MCF 10A (cell line): ENCODE measurements at regions not wholly inside any gene's neighbourhood (a gene's known extent, or its start where the extent isn't known, plus 50 kb on each side); places are given as distances from the start of the nearest gene placed in this dataset.

Experiments used
- BruUV-seq: library from RNA; stranded (reverse); fragments of 400-500 nt; replicated peaks from 2 replicates; lab custom pipeline; 2021; lab: Mats Ljungman, UMichigan
- CTCF ChIA-PET: fragments of 300-600 bp; sonication (Branson Sonifier 250); formaldehyde crosslinking; extraction: SDS; loops from one replicate; lab custom pipeline; 2021; ENCODE audit warnings: antibody characterized with exemption, inconsistent platforms; lab: Yijun Ruan, JAX
- POLR2A ChIA-PET: fragments of 300-600, 350-650 bp; sonication (Branson Sonifier 250); formaldehyde crosslinking; extraction: SDS; loops from one replicate; lab custom pipeline; 2020; ENCODE audit warnings: antibody characterized with exemption, inconsistent platforms; lab: Yijun Ruan, JAX
- DNase-seq: peaks from one replicate; pipeline ENCODE4 v3.0.0-alpha.2; 2018; ENCODE audit not compliant: unreplicated experiment
- H3K27ac Mint-ChIP-seq: one replicate; pipeline ENCODE4 v1.8.0; 2022; ENCODE audit warnings: mild to moderate bottlenecking, low read depth, mixed read lengths; ENCODE audit not compliant: unreplicated experiment
- H3K27me3 Mint-ChIP-seq: one replicate; pipeline ENCODE4 v1.8.0; 2022; ENCODE audit warnings: mixed read lengths; ENCODE audit not compliant: insufficient read depth, unreplicated experiment
- H3K36me3 Mint-ChIP-seq: one replicate; pipeline ENCODE4 v1.8.0; 2022; ENCODE audit warnings: mild to moderate bottlenecking, moderate library complexity, mixed read lengths; ENCODE audit not compliant: insufficient read depth, unreplicated experiment
- H3K4me1 Mint-ChIP-seq: one replicate; pipeline ENCODE4 v1.8.0; 2022; ENCODE audit warnings: mixed read lengths; ENCODE audit not compliant: insufficient read depth, unreplicated experiment
- H3K4me3 Mint-ChIP-seq: one replicate; pipeline ENCODE4 v1.8.0; 2022; ENCODE audit warnings: mild to moderate bottlenecking, moderate library complexity, mixed read lengths; ENCODE audit not compliant: unreplicated experiment
- H3K9me3 Mint-ChIP-seq: one replicate; pipeline ENCODE4 v1.8.0; 2022; ENCODE audit warnings: mixed read lengths; ENCODE audit not compliant: unreplicated experiment
- intact Hi-C: fragments of 100-400 bp; cut with micrococcal nuclease; formaldehyde crosslinking; loops from 2 replicates; pipeline ENCODE4 v1.14.1; 2022
- TF ChIP-seq, protein P1 (sequence below): fragments of 200-600 bp; IDR thresholded peaks from one replicate; pipeline ENCODE4 v1.8.0; 2022; ENCODE audit warnings: antibody characterized with exemption, mild to moderate bottlenecking; ENCODE audit not compliant: unreplicated experiment

- H3K27ac Mint-ChIP-seq: no peak overlapping the region
Observed at GRCh38 chr5:5678909-5679308, 256.4 kb downstream of the ICE1 start.

GRCh38 chr5:5677738-5678137 lies 255.3 kb downstream of the ICE1 start:
- no peaks in the 10 kb centered on the region for H3K36me3 Mint-ChIP-seq
- peaks cover 4% of the 10 kb centered on the region for H3K9me3 Mint-ChIP-seq
- CTCF ChIA-PET: interaction anchor here (0.6 kb wide), 1 partner anchor 1051 kb away, joined by 3 read pairs; no protein-coding TSS in a partner anchor
- POLR2A ChIA-PET: no interaction called here
- intact Hi-C loops: no loop called here
- no peak for DNase-seq
- H3K27me3 Mint-ChIP-seq: no peaks in the 10 kb centered on the region
- no peaks in the 10 kb centered on the region for H3K4me1 Mint-ChIP-seq
- BruUV-seq: no TSS peak
- no peak overlapping the region for H3K27ac Mint-ChIP-seq
- TF ChIP-seq, protein P1, sequence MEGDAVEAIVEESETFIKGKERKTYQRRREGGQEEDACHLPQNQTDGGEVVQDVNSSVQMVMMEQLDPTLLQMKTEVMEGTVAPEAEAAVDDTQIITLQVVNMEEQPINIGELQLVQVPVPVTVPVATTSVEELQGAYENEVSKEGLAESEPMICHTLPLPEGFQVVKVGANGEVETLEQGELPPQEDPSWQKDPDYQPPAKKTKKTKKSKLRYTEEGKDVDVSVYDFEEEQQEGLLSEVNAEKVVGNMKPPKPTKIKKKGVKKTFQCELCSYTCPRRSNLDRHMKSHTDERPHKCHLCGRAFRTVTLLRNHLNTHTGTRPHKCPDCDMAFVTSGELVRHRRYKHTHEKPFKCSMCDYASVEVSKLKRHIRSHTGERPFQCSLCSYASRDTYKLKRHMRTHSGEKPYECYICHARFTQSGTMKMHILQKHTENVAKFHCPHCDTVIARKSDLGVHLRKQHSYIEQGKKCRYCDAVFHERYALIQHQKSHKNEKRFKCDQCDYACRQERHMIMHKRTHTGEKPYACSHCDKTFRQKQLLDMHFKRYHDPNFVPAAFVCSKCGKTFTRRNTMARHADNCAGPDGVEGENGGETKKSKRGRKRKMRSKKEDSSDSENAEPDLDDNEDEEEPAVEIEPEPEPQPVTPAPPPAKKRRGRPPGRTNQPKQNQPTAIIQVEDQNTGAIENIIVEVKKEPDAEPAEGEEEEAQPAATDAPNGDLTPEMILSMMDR: no peak
- no peak overlapping the region for H3K4me3 Mint-ChIP-seq

More at GRCh38 chr5:5678909-5679308, 256.4 kb downstream of the ICE1 start:
- no peaks in the 10 kb centered on the region for H3K36me3 Mint-ChIP-seq
- intact Hi-C loops: no loop called here
- no peaks in the 10 kb centered on the region for H3K27me3 Mint-ChIP-seq
- H3K4me3 Mint-ChIP-seq: no peak overlapping the region
- H3K9me3 Mint-ChIP-seq: peaks cover 12% of the 10 kb centered on the region
- CTCF ChIA-PET: no interaction called here
- no peak for DNase-seq
- no TSS peak for BruUV-seq
- TF ChIP-seq, protein P1: no peak
- no peaks in the 10 kb centered on the region for H3K4me1 Mint-ChIP-seq
- POLR2A ChIA-PET: no interaction called here

GRCh38 chr5:5676218-5676617 lies 253.7 kb downstream of the ICE1 start:
- Mint-ChIP-seq H3K4me1 (no peaks in the 10 kb centered on the region), H3K9me3 (peaks cover 4% of the 10 kb centered on the region), H3K27ac (no peak overlapping the region), H3K27me3 (no peaks in the 10 kb centered on the region), H3K36me3 (no peaks in the 10 kb centered on the region), H3K4me3 (no peak overlapping the region)
- DNase-seq: no peak
- ChIA-PET CTCF (interaction anchor here (1.5 to 1.6 kb wide), 2 partner anchors 10 to 179 kb away, joined by 5 to 7 read pairs; no protein-coding TSS in a partner anchor), POLR2A (interaction anchor here (1.6 kb wide), 1 partner anchor 10 kb away, joined by 5 read pairs; no protein-coding TSS in a partner anchor)
- TF ChIP-seq, protein P1: no peak
- no TSS peak for BruUV-seq
- intact Hi-C loops: no loop called here

DNA sequence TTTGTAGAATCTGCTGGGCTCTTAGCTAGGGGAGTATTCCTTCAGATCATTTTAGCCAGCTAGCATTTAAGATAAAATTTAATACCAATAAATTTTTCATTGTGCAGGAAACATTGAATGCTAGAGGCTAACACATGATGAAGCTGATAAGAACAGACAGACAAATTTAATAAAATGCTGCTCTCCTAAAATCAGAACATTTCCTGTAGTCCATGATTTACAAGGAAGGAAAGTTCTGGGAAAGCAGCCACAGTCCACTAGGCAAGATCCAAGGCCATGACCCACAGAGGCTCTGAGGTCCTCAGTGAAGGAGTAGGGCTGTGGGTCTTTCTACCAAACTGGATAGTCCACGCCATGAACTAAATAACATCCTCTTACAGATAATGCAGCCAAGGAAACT lies 253.0 kb downstream of the ICE1 start:
- CTCF ChIA-PET: interaction anchor here (1.5 to 1.6 kb wide), 2 partner anchors 9 to 179 kb away, joined by 5 to 7 read pairs; no protein-coding TSS in a partner anchor
- POLR2A ChIA-PET: interaction anchor here (1.6 kb wide), 1 partner anchor 9 kb away, joined by 5 read pairs; no protein-coding TSS in a partner anchor
- TF ChIP-seq, protein P1: no peak
- no peak for DNase-seq
- no TSS peak for BruUV-seq
- Mint-ChIP-seq H3K4me3 (no peak overlapping the region), H3K9me3 (peaks cover 4% of the 10 kb centered on the region), H3K4me1 (no peaks in the 10 kb centered on the region), H3K36me3 (no peaks in the 10 kb centered on the region), H3K27ac (no peak overlapping the region), H3K27me3 (no peaks in the 10 kb centered on the region)
- intact Hi-C loops: no loop called here
